Peyer's patch (tissue), 4 donors: ENCODE measurements at regions not wholly inside any gene's neighbourhood (a gene's known extent, or its start where the extent isn't known, plus 50 kb on each side); places are given as distances from the start of the nearest gene placed in this dataset.

Experiments used
- POLR2A ChIP-seq, 2 donors: fragments of 450-650 bp; IDR thresholded peaks; one replicate each; pipeline ENCODE4 v1.5.1; 2017; ENCODE audit warnings: antibody characterized with exemption in 2 of 2, mild to moderate bottlenecking in 2 of 2, moderate library complexity in 2 of 2
- TF ChIP-seq, protein P1 (sequence below), 6 experiments: fragments of 450-650 bp in 4 of 6; fragments of 200-600 bp in 2 of 6; sonication (generic) in 1 of 6; IDR thresholded peaks; one replicate each; pipeline ENCODE4 v1.5.1; 2017 to 2019; ENCODE audit warnings: antibody characterized with exemption in 6 of 6, mild to moderate bottlenecking in 3 of 6, moderate library complexity in 1 of 6

DNA sequence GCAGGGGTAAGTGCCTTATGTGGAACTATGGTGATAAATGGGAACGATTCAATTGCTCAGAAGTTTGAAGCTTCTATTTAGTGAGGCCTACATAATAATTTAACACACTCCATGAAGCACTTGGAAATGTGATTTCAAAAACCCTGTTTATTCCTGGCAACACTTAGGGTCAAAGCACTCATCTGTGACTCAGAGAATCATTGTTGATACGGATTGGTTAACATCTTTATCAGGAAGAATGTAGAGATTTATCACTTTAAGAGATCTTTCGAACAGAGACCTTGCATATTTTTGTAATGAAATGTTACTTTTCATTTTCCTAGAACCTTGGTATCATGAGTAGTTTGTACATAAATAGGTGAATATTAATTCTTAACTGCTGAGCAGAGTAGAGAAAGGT lies 269.1 kb upstream of the SLIT2 start:
- TF ChIP-seq, protein P1, sequence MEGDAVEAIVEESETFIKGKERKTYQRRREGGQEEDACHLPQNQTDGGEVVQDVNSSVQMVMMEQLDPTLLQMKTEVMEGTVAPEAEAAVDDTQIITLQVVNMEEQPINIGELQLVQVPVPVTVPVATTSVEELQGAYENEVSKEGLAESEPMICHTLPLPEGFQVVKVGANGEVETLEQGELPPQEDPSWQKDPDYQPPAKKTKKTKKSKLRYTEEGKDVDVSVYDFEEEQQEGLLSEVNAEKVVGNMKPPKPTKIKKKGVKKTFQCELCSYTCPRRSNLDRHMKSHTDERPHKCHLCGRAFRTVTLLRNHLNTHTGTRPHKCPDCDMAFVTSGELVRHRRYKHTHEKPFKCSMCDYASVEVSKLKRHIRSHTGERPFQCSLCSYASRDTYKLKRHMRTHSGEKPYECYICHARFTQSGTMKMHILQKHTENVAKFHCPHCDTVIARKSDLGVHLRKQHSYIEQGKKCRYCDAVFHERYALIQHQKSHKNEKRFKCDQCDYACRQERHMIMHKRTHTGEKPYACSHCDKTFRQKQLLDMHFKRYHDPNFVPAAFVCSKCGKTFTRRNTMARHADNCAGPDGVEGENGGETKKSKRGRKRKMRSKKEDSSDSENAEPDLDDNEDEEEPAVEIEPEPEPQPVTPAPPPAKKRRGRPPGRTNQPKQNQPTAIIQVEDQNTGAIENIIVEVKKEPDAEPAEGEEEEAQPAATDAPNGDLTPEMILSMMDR (IDR thresholded peaks at IDR 0.05): no peak
- TF ChIP-seq POLR2A (IDR thresholded peaks at IDR 0.05): no peak
